MM.1S (cell line): ENCODE measurements at regions not wholly inside any gene's neighbourhood (a gene's known extent, or its start where the extent isn't known, plus 50 kb on each side); places are given as distances from the start of the nearest gene placed in this dataset.

ENCODE experiments used
- DNase-seq: peaks from one replicate; pipeline ENCODE4 v3.0.0-alpha.2; 2015
- H2AFZ ChIP-seq: fragments of 300-600 bp; sonication (generic); 2 replicates; pipeline ENCODE4 v1.6.0; 2016; ENCODE audit warnings: antibody characterized with exemption, low read length
- H3F3A ChIP-seq: fragments of 300-600 bp; sonication (generic); 2 replicates; pipeline ENCODE4 v1.6.1; 2016; ENCODE audit warnings: mild to moderate bottlenecking, antibody characterized with exemption, low read length, moderate library complexity, mixed read lengths; ENCODE audit not compliant: insufficient read depth
- H3K27ac ChIP-seq: fragments of 300-600 bp; sonication (generic); 2 replicates; pipeline ENCODE4 v1.5.1; 2016; ENCODE audit warnings: mild to moderate bottlenecking, low read length
- H3K27me3 ChIP-seq: fragments of 300-600 bp; sonication (generic); replicated peaks from 2 replicates; pipeline ENCODE4 v1.6.0; 2016; ENCODE audit warnings: low read length; ENCODE audit not compliant: insufficient read depth
- H3K36me3 ChIP-seq: fragments of 300-600 bp; sonication (generic); replicated peaks from 2 replicates; pipeline ENCODE4 v1.6.1; 2016; ENCODE audit warnings: mild to moderate bottlenecking, low read length, mixed read lengths; ENCODE audit not compliant: insufficient read depth
- H3K4me1 ChIP-seq: fragments of 300-600 bp; sonication (generic); 2 replicates; pipeline ENCODE4 v1.6.1; 2016; ENCODE audit warnings: low read length, mixed read lengths
- H3K4me2 ChIP-seq: fragments of 300-600 bp; sonication (generic); 2 replicates; pipeline ENCODE4 v1.6.0; 2016; ENCODE audit warnings: low read depth, low read length
- H3K4me3 ChIP-seq: fragments of 300-600 bp; sonication (generic); 2 replicates; pipeline ENCODE4 v1.5.1; 2016; ENCODE audit warnings: low read length, mixed read lengths
- H3K79me2 ChIP-seq: fragments of 300-600 bp; sonication (generic); 2 replicates; pipeline ENCODE4 v1.6.1; 2016; ENCODE audit warnings: mixed run types, low read length, mixed read lengths
- H3K9ac ChIP-seq: fragments of 300-600 bp; sonication (generic); 2 replicates; pipeline ENCODE4 v1.6.1; 2016; ENCODE audit warnings: low read length, mixed read lengths
- H3K9me2 ChIP-seq: fragments of 300-600 bp; sonication (generic); replicated peaks from 2 replicates; pipeline ENCODE4 v1.6.1; 2016; ENCODE audit warnings: mild to moderate bottlenecking, low read length, mixed read lengths; ENCODE audit not compliant: insufficient read depth
- H3K9me3 ChIP-seq: fragments of 300-600 bp; sonication (generic); replicated peaks from 2 replicates; pipeline ENCODE4 v1.6.1; 2016; ENCODE audit warnings: mild to moderate bottlenecking, low read length, mixed read lengths; ENCODE audit not compliant: insufficient read depth
- H4K20me1 ChIP-seq: fragments of 300-600 bp; sonication (generic); 2 replicates; pipeline ENCODE4 v1.6.1; 2016; ENCODE audit warnings: mild to moderate bottlenecking, low read length, moderate library complexity, mixed read lengths; ENCODE audit not compliant: insufficient read depth
- CTCF ChIP-seq: fragments of 300-600 bp; sonication (generic); IDR thresholded peaks from 2 replicates; pipeline ENCODE4 v1.5.1; 2016; ENCODE audit warnings: antibody characterized with exemption, low read length, mixed read lengths
- EZH2 ChIP-seq: fragments of 300-600 bp; sonication (generic); optimal IDR thresholded peaks from 2 replicates; pipeline ENCODE3; 2017; ENCODE audit warnings: low read depth, mild to moderate bottlenecking, antibody characterized with exemption, low read length, mixed read lengths
- EZH2phosphoT487 ChIP-seq: fragments of 300-600 bp; sonication (generic); IDR thresholded peaks from 2 replicates; pipeline ENCODE4 v1.6.1; 2018; ENCODE audit warnings: antibody characterized with exemption, low read length

- Histone ChIP-seq H3F3A (no peaks in the 10 kb centered on the region), H3K9me2 (no peaks in the 10 kb centered on the region), H3K79me2 (no peaks in the 10 kb centered on the region), H4K20me1 (no peaks in the 10 kb centered on the region), H3K36me3 (no peaks in the 10 kb centered on the region), H3K4me1 (no peaks in the 10 kb centered on the region), H3K4me2 (no peak overlapping the region), H2AFZ (no peak overlapping the region), H3K9me3 (no peaks in the 10 kb centered on the region), H3K4me3 (no peak overlapping the region), H3K9ac (no peak overlapping the region), H3K27me3 (no peaks in the 10 kb centered on the region), H3K27ac (no peak overlapping the region)
- no peak for TF ChIP-seq EZH2phosphoT487
- TF ChIP-seq EZH2 = no peak
- no peak for TF ChIP-seq CTCF
- DNase-seq = no peak
Measured at GRCh38 chr5:8600843-8601242, 731.9 kb downstream of the MTRR start.

GRCh38 chr5:8601831-8602354 lies 732.9 kb downstream of the MTRR start:
- Histone ChIP-seq H3K4me2 (no peak overlapping the region), H3K27me3 (no peaks in the 10 kb centered on the region), H3K9ac (no peak overlapping the region), H3K9me3 (no peaks in the 10 kb centered on the region), H3K4me1 (no peaks in the 10 kb centered on the region), H3K27ac (no peak overlapping the region), H3K79me2 (no peaks in the 10 kb centered on the region), H2AFZ (no peak overlapping the region), H3K36me3 (no peaks in the 10 kb centered on the region), H3K9me2 (no peaks in the 10 kb centered on the region), H3K4me3 (no peak overlapping the region), H3F3A (no peaks in the 10 kb centered on the region), H4K20me1 (no peaks in the 10 kb centered on the region)
- DNase-seq = no peak
- TF ChIP-seq EZH2 = no peak
- TF ChIP-seq EZH2phosphoT487 = no peak
- no peak for TF ChIP-seq CTCF

GRCh38 chr5:8606231-8606630 lies 737.3 kb downstream of the MTRR start:
- Histone ChIP-seq H3K4me1 (no peaks in the 10 kb centered on the region), H3K4me3 (no peak overlapping the region), H3K36me3 (no peaks in the 10 kb centered on the region), H3F3A (no peaks in the 10 kb centered on the region), H3K9me2 (no peaks in the 10 kb centered on the region), H2AFZ (no peak overlapping the region), H3K27ac (no peak overlapping the region), H3K79me2 (no peaks in the 10 kb centered on the region), H3K9me3 (no peaks in the 10 kb centered on the region), H4K20me1 (no peaks in the 10 kb centered on the region), H3K9ac (no peak overlapping the region), H3K4me2 (no peak overlapping the region), H3K27me3 (no peaks in the 10 kb centered on the region)
- DNase-seq = no peak
- TF ChIP-seq EZH2phosphoT487 (no peak), EZH2 (no peak), CTCF (no peak)
